GM23248 (cell line): ENCODE measurements at regions not wholly inside any gene's neighbourhood (a gene's known extent, or its start where the extent isn't known, plus 50 kb on each side); places are given as distances from the start of the nearest gene placed in this dataset.

Experiments
- EZH2 ChIP-seq: fragments of 200-600 bp; sonication (generic); IDR thresholded peaks from 2 replicates; pipeline ENCODE4 v1.6.1; 2018; ENCODE audit warnings: antibody characterized with exemption, mild to moderate bottlenecking; ENCODE audit not compliant: insufficient read depth, poor library complexity, severe bottlenecking
- EZH2phosphoT487 ChIP-seq: fragments of 200-600 bp; sonication (generic); IDR thresholded peaks from 2 replicates; pipeline ENCODE4 v1.6.1; 2018; ENCODE audit warnings: antibody characterized with exemption, moderate library complexity, mild to moderate bottlenecking, low read depth; ENCODE audit not compliant: insufficient read depth

- TF ChIP-seq EZH2phosphoT487 (no peak), EZH2 (no peak)
These were observed 1047.6 kb downstream of the SLITRK5 start for GRCh38 chr13:88718781-88719180.
